ENCODE measurements at regions not wholly inside any gene's neighbourhood (a gene's known extent, or its start where the extent isn't known, plus 50 kb on each side); places are given as distances from the start of the nearest gene placed in this dataset.

DNA sequence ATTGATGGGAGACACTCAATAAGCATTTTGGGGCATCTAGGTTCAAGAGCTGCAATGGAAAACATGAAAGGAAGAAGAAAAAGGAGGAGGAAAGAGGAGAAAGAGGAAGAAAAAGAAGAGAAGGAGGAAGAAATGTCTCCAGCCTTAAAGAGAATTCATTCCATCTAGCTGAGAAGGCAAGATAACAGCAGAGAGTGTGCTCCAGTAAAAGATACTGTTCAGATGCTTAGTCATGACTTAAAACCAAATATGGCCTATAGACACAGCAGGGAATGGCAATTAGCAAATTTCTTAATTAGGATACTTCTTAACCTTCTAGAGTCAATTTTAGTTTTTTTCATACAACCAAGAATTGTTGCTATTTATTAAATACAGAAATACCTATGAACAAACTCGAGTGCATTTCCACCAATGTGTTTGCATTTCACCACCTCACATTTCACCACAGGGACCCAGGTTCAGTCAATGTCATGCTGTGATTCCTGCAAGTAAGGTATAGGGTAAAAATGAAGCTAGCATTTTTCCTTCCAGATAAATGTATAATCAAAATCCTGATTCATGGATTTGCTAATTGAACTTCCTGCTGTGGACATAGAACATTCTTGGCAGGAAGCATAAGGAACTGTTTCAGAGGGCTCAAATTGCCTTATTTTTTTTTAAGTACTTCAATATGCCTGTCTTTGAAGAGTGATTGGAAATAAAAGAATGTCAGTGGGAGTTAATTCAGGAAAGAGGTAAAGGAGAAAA, 177.8 kb downstream of the RPS29 start:
- H3K27ac Mint-ChIP-seq (ENCODE audit: unreplicated experiment), result no peak overlapping the region
- H3K27me3 Mint-ChIP-seq (ENCODE audit: low read depth), result peaks cover 13% of the 10 kb centered on the region
- H3K9me3 Mint-ChIP-seq (ENCODE audit: low read depth), result no peaks in the 10 kb centered on the region
- H3K4me3 Mint-ChIP-seq (ENCODE audit: unreplicated experiment), result no peak overlapping the region
- H3K36me3 Mint-ChIP-seq (ENCODE audit: low read depth), result no peaks in the 10 kb centered on the region
- H3K4me1 Mint-ChIP-seq (ENCODE audit: low read depth), result peaks cover 2% of the 10 kb centered on the region
- TF ChIP-seq, protein P1, sequence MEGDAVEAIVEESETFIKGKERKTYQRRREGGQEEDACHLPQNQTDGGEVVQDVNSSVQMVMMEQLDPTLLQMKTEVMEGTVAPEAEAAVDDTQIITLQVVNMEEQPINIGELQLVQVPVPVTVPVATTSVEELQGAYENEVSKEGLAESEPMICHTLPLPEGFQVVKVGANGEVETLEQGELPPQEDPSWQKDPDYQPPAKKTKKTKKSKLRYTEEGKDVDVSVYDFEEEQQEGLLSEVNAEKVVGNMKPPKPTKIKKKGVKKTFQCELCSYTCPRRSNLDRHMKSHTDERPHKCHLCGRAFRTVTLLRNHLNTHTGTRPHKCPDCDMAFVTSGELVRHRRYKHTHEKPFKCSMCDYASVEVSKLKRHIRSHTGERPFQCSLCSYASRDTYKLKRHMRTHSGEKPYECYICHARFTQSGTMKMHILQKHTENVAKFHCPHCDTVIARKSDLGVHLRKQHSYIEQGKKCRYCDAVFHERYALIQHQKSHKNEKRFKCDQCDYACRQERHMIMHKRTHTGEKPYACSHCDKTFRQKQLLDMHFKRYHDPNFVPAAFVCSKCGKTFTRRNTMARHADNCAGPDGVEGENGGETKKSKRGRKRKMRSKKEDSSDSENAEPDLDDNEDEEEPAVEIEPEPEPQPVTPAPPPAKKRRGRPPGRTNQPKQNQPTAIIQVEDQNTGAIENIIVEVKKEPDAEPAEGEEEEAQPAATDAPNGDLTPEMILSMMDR (IDR thresholded peaks at IDR 0.05), result no peak
- DNase-seq (ENCODE audit: low spot score), result no peak

DNA sequence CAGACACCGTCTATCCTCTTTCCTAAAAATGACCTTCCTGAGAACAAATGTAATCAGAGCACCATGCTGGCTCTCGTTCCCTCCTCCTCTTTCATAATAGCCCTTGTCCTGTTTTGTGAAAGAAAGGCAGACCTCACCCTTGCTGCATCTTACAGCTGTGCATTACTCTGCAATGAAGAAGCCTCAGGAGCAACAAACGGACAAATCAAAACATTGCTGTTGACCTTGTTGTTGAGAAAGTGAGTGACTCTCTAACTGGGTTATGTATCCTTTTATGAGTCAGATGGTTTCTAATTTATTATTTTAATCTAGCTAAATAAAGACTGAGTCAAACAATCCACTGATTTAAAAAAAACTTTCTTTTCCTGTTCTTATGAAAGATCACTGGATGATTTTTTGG, 180.9 kb downstream of the RPS29 start:
- peaks cover 14% of the 10 kb centered on the region for H3K27me3 Mint-ChIP-seq (ENCODE audit: low read depth)
- H3K36me3 Mint-ChIP-seq (ENCODE audit: low read depth), result no peaks in the 10 kb centered on the region

DNA sequence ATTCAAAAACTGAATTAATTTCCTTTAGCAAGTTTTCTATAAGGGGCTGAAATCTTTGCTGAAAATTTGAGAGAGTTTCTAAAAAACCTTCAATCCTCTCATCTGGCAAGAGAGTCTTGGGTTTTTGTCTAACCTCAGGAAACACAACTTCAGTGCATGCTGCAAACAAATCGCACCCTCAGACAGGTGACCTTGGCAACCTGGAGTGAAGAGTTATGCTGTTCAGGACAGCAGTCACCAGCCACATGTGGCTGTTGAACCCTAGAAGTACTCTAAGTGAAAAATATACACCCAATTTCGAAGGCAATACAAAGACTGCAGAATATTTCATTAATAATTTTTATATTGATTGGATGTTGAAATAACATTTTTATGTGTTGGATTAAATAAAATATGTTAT, 184.8 kb downstream of the RPS29 start:
- Mint-ChIP-seq H3K27ac (ENCODE audit: unreplicated experiment) (no peak overlapping the region), H3K9me3 (ENCODE audit: low read depth) (no peaks in the 10 kb centered on the region), H3K4me3 (ENCODE audit: unreplicated experiment) (no peak overlapping the region), H3K36me3 (ENCODE audit: low read depth) (no peaks in the 10 kb centered on the region), H3K27me3 (ENCODE audit: low read depth) (peaks cover 12% of the 10 kb centered on the region), H3K4me1 (ENCODE audit: low read depth) (peaks cover 2% of the 10 kb centered on the region)
- TF ChIP-seq, protein P1 (IDR thresholded peaks at IDR 0.05), result no peak
- no peak for DNase-seq (ENCODE audit: low spot score)

More for the DNA sequence above, 180.9 kb downstream of the RPS29 start:
- no peak for DNase-seq (ENCODE audit: low spot score)
- H3K27ac Mint-ChIP-seq (ENCODE audit: unreplicated experiment), result no peak overlapping the region
- peaks cover 2% of the 10 kb centered on the region for H3K4me1 Mint-ChIP-seq (ENCODE audit: low read depth)
- TF ChIP-seq, protein P1 (IDR thresholded peaks at IDR 0.05), result no peak
- no peak overlapping the region for H3K4me3 Mint-ChIP-seq (ENCODE audit: unreplicated experiment)
- H3K9me3 Mint-ChIP-seq (ENCODE audit: low read depth), result no peaks in the 10 kb centered on the region

DNA sequence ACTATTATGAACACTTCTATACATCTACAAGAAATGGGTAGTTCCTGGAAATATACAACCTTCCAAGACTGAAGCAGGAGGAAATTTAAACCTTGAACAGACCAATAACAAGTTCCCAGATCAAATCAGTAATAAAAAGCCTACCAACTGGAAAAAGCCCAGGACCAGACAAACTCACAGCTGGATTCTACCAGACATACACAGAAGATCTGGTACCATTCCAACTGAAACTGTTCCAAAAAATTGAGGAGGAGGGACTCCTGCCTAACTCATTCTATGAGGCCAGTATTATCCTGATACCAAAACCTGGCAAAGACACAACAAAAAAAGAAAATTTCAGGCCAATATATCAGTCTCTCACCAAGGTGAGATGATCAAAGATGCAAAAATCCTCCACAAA, 189.4 kb downstream of the RPS29 start:
- H3K27ac Mint-ChIP-seq (ENCODE audit: unreplicated experiment), result no peak overlapping the region
- no peak overlapping the region for H3K4me3 Mint-ChIP-seq (ENCODE audit: unreplicated experiment)
- H3K27me3 Mint-ChIP-seq (ENCODE audit: low read depth), result peaks cover 11% of the 10 kb centered on the region
- no peaks in the 10 kb centered on the region for H3K36me3 Mint-ChIP-seq (ENCODE audit: low read depth)
- no peak for DNase-seq (ENCODE audit: low spot score)
- TF ChIP-seq, protein P1 (IDR thresholded peaks at IDR 0.05), result no peak
- no peaks in the 10 kb centered on the region for H3K4me1 Mint-ChIP-seq (ENCODE audit: low read depth)
- no peaks in the 10 kb centered on the region for H3K9me3 Mint-ChIP-seq (ENCODE audit: low read depth)

DNA sequence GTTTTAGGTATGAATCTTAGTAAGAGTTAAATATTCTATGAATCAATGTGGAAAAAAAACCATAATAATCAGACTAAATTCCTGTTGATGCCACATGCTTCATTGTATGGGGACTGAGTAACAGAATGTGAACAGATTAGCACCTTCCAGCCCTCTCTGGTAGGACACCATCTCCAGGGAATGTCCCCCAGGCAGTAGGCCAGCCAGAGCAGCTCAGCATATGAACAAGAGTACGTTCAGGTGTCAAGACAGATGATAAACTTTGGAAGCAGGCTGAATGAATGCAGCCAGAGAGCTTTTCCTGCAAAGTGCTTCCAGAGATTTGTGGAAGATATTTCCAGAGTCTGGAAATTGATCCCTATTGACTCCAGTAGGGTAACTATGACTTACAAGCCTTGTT, 204.4 kb downstream of the RPS29 start:
- no peak overlapping the region for H3K4me3 Mint-ChIP-seq (ENCODE audit: unreplicated experiment)
- TF ChIP-seq, protein P1 (IDR thresholded peaks at IDR 0.05), result no peak

More for the DNA sequence above, 204.4 kb downstream of the RPS29 start:
- peaks cover 9% of the 10 kb centered on the region for H3K9me3 Mint-ChIP-seq (ENCODE audit: low read depth)
- H3K4me1 Mint-ChIP-seq (ENCODE audit: low read depth), result no peaks in the 10 kb centered on the region
- H3K27me3 Mint-ChIP-seq (ENCODE audit: low read depth), result peaks cover 7% of the 10 kb centered on the region
- H3K36me3 Mint-ChIP-seq (ENCODE audit: low read depth), result no peaks in the 10 kb centered on the region
- no peak for DNase-seq (ENCODE audit: low spot score)
- no peak overlapping the region for H3K27ac Mint-ChIP-seq (ENCODE audit: unreplicated experiment)

Measured in chondrocyte (in vitro differentiated cells).